ENCODE measurements at regions not wholly inside any gene's neighbourhood (a gene's known extent, or its start where the extent isn't known, plus 50 kb on each side); places are given as distances from the start of the nearest gene placed in this dataset.

DNA sequence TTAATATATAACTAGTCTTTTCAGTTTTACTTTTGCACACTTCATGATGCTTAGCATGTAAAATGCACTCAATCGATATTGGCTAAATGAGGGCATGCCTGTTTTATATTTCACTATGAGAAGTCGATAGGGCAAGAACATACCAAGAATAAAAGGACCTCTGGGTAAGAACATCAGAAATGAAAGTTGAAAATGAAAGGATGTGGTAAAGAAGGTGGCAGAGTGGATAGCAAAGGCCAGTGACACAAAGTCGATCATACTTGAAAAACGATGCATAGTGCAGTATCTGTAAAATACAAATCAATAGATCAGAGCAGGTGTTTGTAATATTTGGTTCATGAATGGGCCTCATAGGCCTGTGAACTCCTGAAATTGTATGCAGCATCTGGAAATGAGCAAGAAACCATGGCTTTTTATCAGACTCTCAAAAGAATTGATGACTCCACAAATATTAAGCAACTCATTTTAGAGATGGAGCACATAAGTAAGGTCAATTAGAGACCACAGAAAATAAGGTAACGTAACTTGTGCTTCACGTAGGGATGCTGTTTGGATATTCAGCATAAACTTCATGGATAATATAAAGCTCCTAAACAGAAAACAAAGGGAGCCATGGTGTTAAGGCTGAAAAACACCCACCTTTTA lies 653.4 kb downstream of the NYAP2 start:
- Mint-ChIP-seq H3K4me1 (peaks cover 22% of the 10 kb centered on the region), H3K27me3 (ENCODE audit: low read depth) (no peaks in the 10 kb centered on the region), H3K4me3 (no peak overlapping the region), H3K27ac (ENCODE audit: unreplicated experiment) (no peak overlapping the region), H3K9me3 (peaks cover 5% of the 10 kb centered on the region), H3K36me3 (ENCODE audit: low read depth) (peaks cover 2% of the 10 kb centered on the region)
- no peak for DNase-seq (ENCODE audit: low read depth, low spot score)
- TF ChIP-seq, protein P1, sequence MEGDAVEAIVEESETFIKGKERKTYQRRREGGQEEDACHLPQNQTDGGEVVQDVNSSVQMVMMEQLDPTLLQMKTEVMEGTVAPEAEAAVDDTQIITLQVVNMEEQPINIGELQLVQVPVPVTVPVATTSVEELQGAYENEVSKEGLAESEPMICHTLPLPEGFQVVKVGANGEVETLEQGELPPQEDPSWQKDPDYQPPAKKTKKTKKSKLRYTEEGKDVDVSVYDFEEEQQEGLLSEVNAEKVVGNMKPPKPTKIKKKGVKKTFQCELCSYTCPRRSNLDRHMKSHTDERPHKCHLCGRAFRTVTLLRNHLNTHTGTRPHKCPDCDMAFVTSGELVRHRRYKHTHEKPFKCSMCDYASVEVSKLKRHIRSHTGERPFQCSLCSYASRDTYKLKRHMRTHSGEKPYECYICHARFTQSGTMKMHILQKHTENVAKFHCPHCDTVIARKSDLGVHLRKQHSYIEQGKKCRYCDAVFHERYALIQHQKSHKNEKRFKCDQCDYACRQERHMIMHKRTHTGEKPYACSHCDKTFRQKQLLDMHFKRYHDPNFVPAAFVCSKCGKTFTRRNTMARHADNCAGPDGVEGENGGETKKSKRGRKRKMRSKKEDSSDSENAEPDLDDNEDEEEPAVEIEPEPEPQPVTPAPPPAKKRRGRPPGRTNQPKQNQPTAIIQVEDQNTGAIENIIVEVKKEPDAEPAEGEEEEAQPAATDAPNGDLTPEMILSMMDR (conservative IDR thresholded peaks at IDR 0.05), result no peak

GRCh38 chr2:226050822-226051221 lies 651.3 kb downstream of the NYAP2 start:
- TF ChIP-seq, protein P1 (conservative IDR thresholded peaks at IDR 0.05), result no peak
- Mint-ChIP-seq H3K9me3 (no peaks in the 10 kb centered on the region), H3K27me3 (ENCODE audit: low read depth) (no peaks in the 10 kb centered on the region), H3K4me1 (peaks cover 10% of the 10 kb centered on the region), H3K4me3 (no peak overlapping the region), H3K36me3 (ENCODE audit: low read depth) (no peaks in the 10 kb centered on the region), H3K27ac (ENCODE audit: unreplicated experiment) (no peak overlapping the region)
- no peak for DNase-seq (ENCODE audit: low read depth, low spot score)

- TF ChIP-seq, protein P1 (conservative IDR thresholded peaks at IDR 0.05), result no peak
- H3K4me3 Mint-ChIP-seq, result no peak overlapping the region
- peaks cover 10% of the 10 kb centered on the region for H3K4me1 Mint-ChIP-seq
- H3K27me3 Mint-ChIP-seq (ENCODE audit: low read depth), result no peaks in the 10 kb centered on the region
- peak overlapping the region; percentile 58 for H3K27ac Mint-ChIP-seq (ENCODE audit: unreplicated experiment)
- DNase-seq (ENCODE audit: low read depth, low spot score), result no peak
- no peaks in the 10 kb centered on the region for H3K9me3 Mint-ChIP-seq
- no peaks in the 10 kb centered on the region for H3K36me3 Mint-ChIP-seq (ENCODE audit: low read depth)
Observed at GRCh38 chr2:226048611-226049010, 649.1 kb downstream of the NYAP2 start.

DNA sequence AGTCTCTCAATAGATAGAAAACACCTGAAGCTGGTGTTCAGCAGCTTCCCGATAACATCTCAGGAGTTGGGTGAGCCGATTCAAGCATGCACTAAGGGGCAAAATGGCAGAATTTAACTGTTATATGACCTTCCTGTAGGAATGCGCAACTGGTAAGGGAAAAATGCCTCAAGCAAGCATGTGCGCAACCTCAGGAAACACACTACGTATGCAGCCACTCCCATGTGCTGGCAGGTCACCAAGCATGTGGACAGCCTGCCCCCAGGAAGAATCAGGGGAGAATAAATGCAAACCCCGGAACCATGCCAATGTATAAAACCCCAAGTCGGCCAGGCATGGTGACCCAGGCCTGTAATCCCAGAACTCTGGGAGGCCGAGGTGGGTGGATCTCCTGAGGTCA lies 645.6 kb downstream of the NYAP2 start:
- H3K9me3 Mint-ChIP-seq, result no peaks in the 10 kb centered on the region
- no peak overlapping the region for H3K4me3 Mint-ChIP-seq
- no peaks in the 10 kb centered on the region for H3K36me3 Mint-ChIP-seq (ENCODE audit: low read depth)
- TF ChIP-seq, protein P1 (conservative IDR thresholded peaks at IDR 0.05), result no peak
- no peak for DNase-seq (ENCODE audit: low read depth, low spot score)
- H3K27ac Mint-ChIP-seq (ENCODE audit: unreplicated experiment), result no peak overlapping the region
- peaks cover 10% of the 10 kb centered on the region for H3K4me1 Mint-ChIP-seq
- H3K27me3 Mint-ChIP-seq (ENCODE audit: low read depth), result no peaks in the 10 kb centered on the region

DNA sequence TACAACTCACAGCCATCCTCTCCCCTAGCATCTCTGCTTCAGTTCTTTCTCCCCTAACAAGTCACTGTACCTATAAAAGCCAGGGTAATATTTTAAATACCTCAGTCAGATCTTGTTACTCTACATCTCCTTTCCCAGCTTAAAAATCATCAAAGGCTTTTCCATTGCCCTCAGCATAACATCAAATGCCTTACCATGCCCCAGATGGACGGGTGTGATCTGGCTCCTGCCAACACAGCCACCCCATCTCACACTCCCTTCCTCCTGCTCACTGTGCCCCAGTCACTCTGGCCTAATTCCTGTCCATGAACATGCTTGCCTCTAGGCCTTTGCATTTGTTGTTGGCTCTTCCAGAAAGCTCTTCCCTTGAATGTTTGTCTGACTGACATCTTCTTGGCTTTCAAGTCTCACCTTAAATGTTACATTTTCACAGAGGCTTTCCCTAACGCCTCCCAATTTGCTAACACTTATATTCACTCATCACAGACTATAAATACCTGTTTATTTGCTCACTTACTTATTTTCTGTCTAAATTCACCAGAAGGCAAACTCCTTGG lies 640.9 kb downstream of the NYAP2 start:
- Mint-ChIP-seq H3K9me3 (peaks cover 6% of the 10 kb centered on the region), H3K27me3 (ENCODE audit: low read depth) (no peaks in the 10 kb centered on the region), H3K4me1 (no peaks in the 10 kb centered on the region), H3K36me3 (ENCODE audit: low read depth) (no peaks in the 10 kb centered on the region), H3K4me3 (no peak overlapping the region), H3K27ac (ENCODE audit: unreplicated experiment) (no peak overlapping the region)
- TF ChIP-seq, protein P1 (conservative IDR thresholded peaks at IDR 0.05), result no peak
- DNase-seq (ENCODE audit: low read depth, low spot score), result no peak
